ENCODE measurements at regions not wholly inside any gene's neighbourhood (a gene's known extent, or its start where the extent isn't known, plus 50 kb on each side); places are given as distances from the start of the nearest gene placed in this dataset.

DNA sequence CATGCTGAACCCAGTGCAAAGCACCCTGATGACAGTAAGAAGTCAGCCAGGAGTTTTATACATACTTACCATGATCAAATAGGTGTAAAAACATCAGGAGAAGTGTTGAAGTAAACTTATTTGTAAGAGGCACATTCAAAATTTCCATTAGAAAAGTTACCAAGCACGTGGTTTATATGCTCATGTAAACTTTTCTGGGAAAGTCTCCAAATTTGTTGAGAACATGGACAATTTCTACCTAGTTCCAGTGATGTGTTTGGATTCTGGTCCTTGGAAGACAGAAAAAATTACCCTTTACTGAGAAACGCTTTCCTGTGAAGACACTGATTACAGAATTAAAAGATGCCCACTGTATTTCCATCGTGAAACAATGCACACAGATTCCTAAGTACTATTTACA is 288.9 kb upstream of the CDH4 start:
- no peak for TF ChIP-seq GLIS3 (CRISPR knock-in tag; IDR thresholded peaks at IDR 0.05)
- no peak for TF ChIP-seq TOX (CRISPR knock-in tag; IDR thresholded peaks at IDR 0.05; ENCODE audit: borderline replicate concordance)
- TF ChIP-seq, protein P1, sequence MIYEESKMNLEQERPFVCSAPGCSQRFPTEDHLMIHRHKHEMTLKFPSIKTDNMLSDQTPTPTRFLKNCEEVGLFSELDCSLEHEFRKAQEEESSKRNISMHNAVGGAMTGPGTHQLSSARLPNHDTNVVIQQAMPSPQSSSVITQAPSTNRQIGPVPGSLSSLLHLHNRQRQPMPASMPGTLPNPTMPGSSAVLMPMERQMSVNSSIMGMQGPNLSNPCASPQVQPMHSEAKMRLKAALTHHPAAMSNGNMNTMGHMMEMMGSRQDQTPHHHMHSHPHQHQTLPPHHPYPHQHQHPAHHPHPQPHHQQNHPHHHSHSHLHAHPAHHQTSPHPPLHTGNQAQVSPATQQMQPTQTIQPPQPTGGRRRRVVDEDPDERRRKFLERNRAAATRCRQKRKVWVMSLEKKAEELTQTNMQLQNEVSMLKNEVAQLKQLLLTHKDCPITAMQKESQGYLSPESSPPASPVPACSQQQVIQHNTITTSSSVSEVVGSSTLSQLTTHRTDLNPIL (CRISPR knock-in tag; IDR thresholded peaks at IDR 0.05; ENCODE audit: low read depth) = no peak
- no peak for TF ChIP-seq ARNTL (CRISPR knock-in tag; IDR thresholded peaks at IDR 0.05; ENCODE audit: borderline replicate concordance, low read depth)
- no peak for TF ChIP-seq ZFP30 (CRISPR knock-in tag; IDR thresholded peaks at IDR 0.05)
- TF ChIP-seq ZC3H10 (CRISPR knock-in tag; IDR thresholded peaks at IDR 0.05) = no peak
- TF ChIP-seq, protein P2, sequence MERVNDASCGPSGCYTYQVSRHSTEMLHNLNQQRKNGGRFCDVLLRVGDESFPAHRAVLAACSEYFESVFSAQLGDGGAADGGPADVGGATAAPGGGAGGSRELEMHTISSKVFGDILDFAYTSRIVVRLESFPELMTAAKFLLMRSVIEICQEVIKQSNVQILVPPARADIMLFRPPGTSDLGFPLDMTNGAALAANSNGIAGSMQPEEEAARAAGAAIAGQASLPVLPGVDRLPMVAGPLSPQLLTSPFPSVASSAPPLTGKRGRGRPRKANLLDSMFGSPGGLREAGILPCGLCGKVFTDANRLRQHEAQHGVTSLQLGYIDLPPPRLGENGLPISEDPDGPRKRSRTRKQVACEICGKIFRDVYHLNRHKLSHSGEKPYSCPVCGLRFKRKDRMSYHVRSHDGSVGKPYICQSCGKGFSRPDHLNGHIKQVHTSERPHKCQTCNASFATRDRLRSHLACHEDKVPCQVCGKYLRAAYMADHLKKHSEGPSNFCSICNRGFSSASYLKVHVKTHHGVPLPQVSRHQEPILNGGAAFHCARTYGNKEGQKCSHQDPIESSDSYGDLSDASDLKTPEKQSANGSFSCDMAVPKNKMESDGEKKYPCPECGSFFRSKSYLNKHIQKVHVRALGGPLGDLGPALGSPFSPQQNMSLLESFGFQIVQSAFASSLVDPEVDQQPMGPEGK (CRISPR knock-in tag; IDR thresholded peaks at IDR 0.05; ENCODE audit: borderline replicate concordance) = no peak
- TF ChIP-seq CSDC2 (CRISPR knock-in tag; IDR thresholded peaks at IDR 0.05) = no peak
